VCaP (cell line): ENCODE measurements at regions not wholly inside any gene's neighbourhood (a gene's known extent, or its start where the extent isn't known, plus 50 kb on each side); places are given as distances from the start of the nearest gene placed in this dataset.

Source experiments
- H3K27ac ChIP-seq: fragments of 450-650 bp; 2 replicates; pipeline ENCODE4 v1.5.1; 2017
- TF ChIP-seq, protein P1 (sequence below): fragments of 450-650 bp; conservative IDR thresholded peaks from 2 replicates; pipeline ENCODE4 v1.5.1; 2017; ENCODE audit warnings: mild to moderate bottlenecking, moderate library complexity

DNA sequence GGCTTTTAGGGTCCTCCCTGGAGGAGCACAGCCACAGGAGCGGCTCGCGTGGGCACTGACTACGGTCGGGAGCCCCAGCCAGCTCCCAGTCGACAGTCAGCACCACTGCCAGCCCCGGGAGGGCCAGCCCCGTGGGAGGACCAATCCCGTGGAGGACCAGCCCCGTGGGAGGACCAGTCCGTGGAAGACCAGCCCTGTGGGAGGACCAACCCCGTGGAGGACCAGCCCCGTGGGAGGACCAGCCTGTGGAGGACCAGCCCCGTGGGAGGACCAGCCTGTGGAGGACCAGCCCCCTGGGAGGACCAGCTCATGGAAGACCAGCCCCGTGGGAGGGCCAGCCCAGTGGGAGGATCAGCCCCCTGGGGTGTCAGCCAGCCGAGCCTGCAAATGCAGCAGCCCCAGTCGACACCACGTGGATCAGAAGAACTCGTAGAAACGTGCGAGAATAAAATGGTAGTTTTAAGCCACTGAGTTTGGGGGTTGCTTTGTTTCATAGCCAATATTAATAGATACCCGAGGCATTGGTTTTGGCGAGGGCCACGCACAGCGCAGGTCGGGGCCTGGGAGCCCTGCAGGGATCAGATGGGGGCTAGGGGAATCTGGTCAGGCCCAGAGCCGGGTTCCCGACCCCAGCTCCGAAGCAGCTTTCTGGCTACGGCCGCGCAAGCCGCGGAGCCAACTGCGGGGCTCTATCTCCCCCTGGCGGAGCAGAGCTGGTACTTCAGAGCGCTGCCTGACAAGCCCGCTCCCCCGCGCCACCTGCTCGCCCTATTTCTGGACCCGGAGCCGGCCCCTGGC lies 73.0 kb downstream of the TEX51 start:
- peak overlapping the region; percentile 16; the same call in 1 of the 2 replicates for H3K27ac ChIP-seq
- TF ChIP-seq, protein P1, sequence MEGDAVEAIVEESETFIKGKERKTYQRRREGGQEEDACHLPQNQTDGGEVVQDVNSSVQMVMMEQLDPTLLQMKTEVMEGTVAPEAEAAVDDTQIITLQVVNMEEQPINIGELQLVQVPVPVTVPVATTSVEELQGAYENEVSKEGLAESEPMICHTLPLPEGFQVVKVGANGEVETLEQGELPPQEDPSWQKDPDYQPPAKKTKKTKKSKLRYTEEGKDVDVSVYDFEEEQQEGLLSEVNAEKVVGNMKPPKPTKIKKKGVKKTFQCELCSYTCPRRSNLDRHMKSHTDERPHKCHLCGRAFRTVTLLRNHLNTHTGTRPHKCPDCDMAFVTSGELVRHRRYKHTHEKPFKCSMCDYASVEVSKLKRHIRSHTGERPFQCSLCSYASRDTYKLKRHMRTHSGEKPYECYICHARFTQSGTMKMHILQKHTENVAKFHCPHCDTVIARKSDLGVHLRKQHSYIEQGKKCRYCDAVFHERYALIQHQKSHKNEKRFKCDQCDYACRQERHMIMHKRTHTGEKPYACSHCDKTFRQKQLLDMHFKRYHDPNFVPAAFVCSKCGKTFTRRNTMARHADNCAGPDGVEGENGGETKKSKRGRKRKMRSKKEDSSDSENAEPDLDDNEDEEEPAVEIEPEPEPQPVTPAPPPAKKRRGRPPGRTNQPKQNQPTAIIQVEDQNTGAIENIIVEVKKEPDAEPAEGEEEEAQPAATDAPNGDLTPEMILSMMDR = peak; percentile 93

DNA sequence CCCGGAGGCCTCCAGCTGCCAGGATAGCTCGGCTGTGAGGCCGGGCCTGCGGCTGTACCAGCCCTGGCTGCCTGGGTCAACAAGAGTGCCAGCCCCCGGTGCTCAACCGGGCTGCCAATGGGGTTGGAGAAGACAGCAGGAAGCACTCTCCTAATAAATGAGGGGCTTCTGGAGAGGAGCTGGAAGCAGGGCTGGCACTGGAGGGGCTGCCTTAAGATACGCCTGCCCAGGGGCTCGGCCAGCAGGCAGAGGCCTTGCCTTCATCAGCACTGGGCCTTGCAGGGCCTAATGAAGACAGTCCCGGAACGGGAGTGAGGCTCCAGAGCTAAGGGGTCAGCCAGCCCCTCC lies 73.6 kb downstream of the TEX51 start:
- peak overlapping the region; percentile 16; the same call in 1 of the 2 replicates for H3K27ac ChIP-seq
- TF ChIP-seq, protein P1 = peak; percentile 53

DNA sequence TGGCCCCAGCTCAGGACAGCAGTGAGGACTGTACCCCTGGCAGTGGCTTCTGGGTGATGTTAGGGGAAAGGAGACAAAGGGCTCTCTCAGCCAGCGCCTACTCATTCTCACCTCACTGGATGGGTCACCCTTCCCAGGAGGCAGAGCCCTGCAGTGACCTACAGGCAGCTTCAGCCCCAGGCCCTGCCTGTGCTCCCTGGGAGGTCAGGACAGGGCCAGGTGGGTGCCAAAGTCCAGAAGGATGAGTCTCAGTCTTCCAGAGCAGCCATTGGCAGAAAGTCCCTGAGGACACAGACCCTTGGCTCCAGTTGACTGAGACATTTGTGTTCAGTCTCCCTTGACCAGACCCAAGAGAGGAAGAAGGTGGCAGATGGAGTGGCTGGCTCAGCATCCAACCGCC lies 75.1 kb downstream of the TEX51 start:
- TF ChIP-seq, protein P1 = no peak

DNA sequence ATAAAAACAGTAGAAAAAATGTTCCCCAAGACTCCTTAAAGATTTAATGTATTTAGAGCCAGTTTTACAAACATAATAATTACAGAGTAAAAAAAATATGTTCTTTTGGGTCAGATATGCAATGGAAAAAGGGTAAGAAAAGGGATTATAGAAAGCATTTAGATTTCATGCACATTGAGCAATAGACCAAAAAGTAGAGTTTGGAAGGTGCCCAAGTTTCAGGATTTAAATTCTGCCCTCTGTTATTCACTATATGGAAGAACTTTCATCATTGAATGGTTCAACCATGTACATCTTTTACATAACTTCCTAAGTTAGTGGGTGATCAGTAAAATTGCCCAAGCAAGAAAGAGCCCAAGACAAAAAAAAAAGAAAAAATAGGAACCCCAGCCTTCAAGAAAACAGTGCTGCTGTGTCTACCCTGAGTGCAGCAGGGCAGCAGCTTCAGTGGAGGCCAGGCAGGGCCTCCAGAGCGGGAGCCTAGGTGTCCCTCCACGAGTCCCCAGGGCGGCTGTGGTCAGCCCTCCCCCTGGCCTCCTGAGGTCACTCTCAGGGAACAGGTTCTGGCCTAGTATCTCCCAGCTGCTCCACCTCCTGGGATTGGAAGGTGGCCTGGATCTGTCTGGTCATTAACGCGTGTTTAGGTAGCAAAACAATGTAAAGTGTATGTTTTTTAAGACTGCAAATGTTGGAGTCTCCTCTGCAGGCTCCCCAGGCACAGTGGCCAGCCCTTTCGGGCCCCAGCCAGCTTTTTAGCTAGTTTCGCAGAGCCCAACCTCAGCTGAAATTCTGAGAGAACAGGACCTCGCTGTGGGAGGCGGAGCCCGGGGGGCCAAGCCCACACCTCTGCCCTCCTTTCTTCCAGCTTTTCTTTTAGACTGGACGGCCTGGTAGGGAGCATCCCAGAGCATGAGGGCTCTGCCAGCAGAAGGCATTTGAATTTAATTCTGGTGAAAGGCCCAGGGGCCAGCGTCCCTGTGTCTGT lies 77.3 kb downstream of the TEX51 start:
- H3K27ac ChIP-seq = no peak overlapping the region
- TF ChIP-seq, protein P1 = no peak

More for the DNA sequence above, 75.1 kb downstream of the TEX51 start:
- no peak overlapping the region for H3K27ac ChIP-seq

DNA sequence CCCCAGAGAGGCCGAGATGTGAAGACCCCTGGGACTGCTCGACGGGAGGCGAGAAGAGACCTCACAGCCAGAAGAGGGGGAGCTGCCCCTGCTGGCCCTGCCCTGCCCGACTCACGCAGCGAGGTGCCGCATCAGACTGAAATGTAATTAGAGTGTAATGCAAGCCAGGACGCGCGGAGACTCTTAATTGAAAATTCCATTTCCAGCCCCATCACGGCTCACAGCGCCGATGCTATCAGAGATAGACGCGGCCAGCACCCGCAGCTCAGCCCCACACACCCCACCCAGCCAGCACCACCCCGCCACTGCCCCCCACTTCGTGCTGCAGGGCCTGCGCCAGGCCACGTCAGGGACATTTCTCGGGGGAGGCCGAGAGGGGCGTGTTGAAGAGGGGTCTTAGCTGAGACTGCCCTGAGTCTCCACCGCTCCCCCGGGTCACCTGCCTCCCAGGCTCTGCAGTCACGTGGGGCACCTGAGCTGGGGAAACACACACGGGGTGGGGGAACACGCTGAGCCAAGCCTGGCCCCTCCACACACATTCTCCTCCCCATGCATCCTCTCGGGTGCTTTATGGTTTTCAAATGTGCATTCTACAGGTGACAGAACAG lies 78.1 kb downstream of the TEX51 start:
- no peak overlapping the region for H3K27ac ChIP-seq
- TF ChIP-seq, protein P1 = no peak

DNA sequence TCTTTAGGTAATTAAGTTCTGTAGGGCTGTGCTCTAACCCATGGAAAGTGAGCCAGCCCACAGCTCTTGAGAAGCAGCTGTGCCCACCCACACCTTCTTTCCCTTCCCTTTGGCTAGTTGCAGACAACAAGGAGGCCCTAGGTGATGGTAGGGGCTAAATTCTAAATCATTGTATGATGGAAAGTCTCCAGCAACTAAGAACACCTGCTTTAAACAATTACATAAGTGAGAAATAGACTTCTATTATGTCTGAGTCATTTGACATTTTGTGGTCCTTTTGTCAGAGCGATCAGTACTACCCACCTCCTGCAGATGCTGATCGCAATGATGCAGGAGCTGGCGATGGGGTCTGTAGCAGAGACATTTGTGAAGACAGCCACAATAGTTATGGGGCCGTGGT lies 79.6 kb downstream of the TEX51 start:
- TF ChIP-seq, protein P1 = no peak
- no peak overlapping the region for H3K27ac ChIP-seq
